Iris pigment epithelial cell (primary cell): ENCODE measurements at regions not wholly inside any gene's neighbourhood (a gene's known extent, or its start where the extent isn't known, plus 50 kb on each side); places are given as distances from the start of the nearest gene placed in this dataset.

Source experiments
- DNase-seq: peaks from one replicate; pipeline ENCODE4 v3.0.0-alpha.2; 2011; ENCODE audit warnings: low read depth

- no peak for DNase-seq
Observed at GRCh38 chr9:127553793-127554192, 58.3 kb upstream of the STXBP1 start.

- no peak for DNase-seq
Observed at GRCh38 chr9:127554966-127555839, 56.9 kb upstream of the STXBP1 start.

GRCh38 chr9:127555840-127556820 lies 55.9 kb upstream of the STXBP1 start:
- DNase-seq = peak; percentile 96

- no peak for DNase-seq
Observed at GRCh38 chr9:127556871-127557270, 55.2 kb upstream of the STXBP1 start.

GRCh38 chr9:127557466-127557869 lies 54.6 kb upstream of the STXBP1 start:
- DNase-seq = no peak

- DNase-seq = no peak
Observed at GRCh38 chr9:127557998-127558546, 54.0 kb upstream of the STXBP1 start.

- no peak for DNase-seq
Observed at GRCh38 chr9:127558581-127559246, 53.4 kb upstream of the STXBP1 start.

- DNase-seq = no peak
Observed at GRCh38 chr9:127559247-127559680, 52.8 kb upstream of the STXBP1 start.

- DNase-seq = peak; percentile 100
Observed at GRCh38 chr9:127561491-127562278, 50.4 kb upstream of the STXBP1 start.
